Parathyroid adenoma (tissue), 2 donors: ENCODE measurements at regions not wholly inside any gene's neighbourhood (a gene's known extent, or its start where the extent isn't known, plus 50 kb on each side); places are given as distances from the start of the nearest gene placed in this dataset.
"Not testable (repeated sequence)": the region's sequence is repeated elsewhere in the genome, so short reads cannot be mapped to it uniquely, and the experiment has no call there.

ENCODE experiments used
- H2AFZ ChIP-seq: fragments of 300-600 bp; sonication (generic); one replicate; pipeline ENCODE4 v1.7.0; 2017; ENCODE audit warnings: antibody characterized with exemption, mild to moderate bottlenecking
- H3K27ac ChIP-seq: fragments of 300-600 bp; sonication (generic); one replicate; pipeline ENCODE4 v1.7.0; 2017
- H3K27me3 ChIP-seq: fragments of 300-600 bp; sonication (generic); one replicate; pipeline ENCODE4 v1.7.0; 2017; ENCODE audit warnings: low read length; ENCODE audit not compliant: control insufficient read depth, insufficient read depth
- H3K36me3 ChIP-seq: fragments of 300-600 bp; sonication (generic); one replicate; pipeline ENCODE4 v1.7.0; 2017; ENCODE audit warnings: low read length; ENCODE audit not compliant: control insufficient read depth, insufficient read depth
- H3K4me1 ChIP-seq: fragments of 300-600 bp; sonication (generic); one replicate; pipeline ENCODE4 v1.7.0; 2017; ENCODE audit warnings: control low read depth
- H3K4me2 ChIP-seq: fragments of 300-600 bp; sonication (generic); one replicate; pipeline ENCODE4 v1.7.0; 2017; ENCODE audit warnings: low read length
- H3K4me3 ChIP-seq: fragments of 300-600 bp; sonication (generic); one replicate; pipeline ENCODE4 v1.7.0; 2017; ENCODE audit warnings: low read depth, low read length
- H3K79me2 ChIP-seq: fragments of 300-600 bp; sonication (generic); one replicate; pipeline ENCODE4 v1.7.0; 2017; ENCODE audit warnings: control low read depth
- H3K9ac ChIP-seq: fragments of 300-600 bp; sonication (generic); one replicate; pipeline ENCODE4 v1.7.0; 2017; ENCODE audit warnings: mild to moderate bottlenecking
- H3K9me3 ChIP-seq: fragments of 300-600 bp; sonication (generic); one replicate; pipeline ENCODE4 v1.7.0; 2017; ENCODE audit warnings: low read length; ENCODE audit not compliant: control insufficient read depth
- CTCF ChIP-seq: fragments of 300-600 bp; sonication (generic); IDR thresholded peaks from one replicate; pipeline ENCODE4 v1.7.0; 2017; ENCODE audit warnings: antibody characterized with exemption, mild to moderate bottlenecking
- donor health status: primary hyperparathyroidism.

GRCh38 chr3:87742250-87742649 lies 316.6 kb downstream of the CGGBP1 start:
- Histone ChIP-seq H3K4me3 (no peak overlapping the region), H3K36me3 (no peaks in the 10 kb centered on the region), H3K9me3 (no peaks in the 10 kb centered on the region), H3K27ac (no peak overlapping the region), H3K27me3 (no peaks in the 10 kb centered on the region), H3K9ac (no peak overlapping the region), H3K4me1 (no peaks in the 10 kb centered on the region), H3K4me2 (no peak overlapping the region), H2AFZ (no peak overlapping the region), H3K79me2 (no peaks in the 10 kb centered on the region)
- TF ChIP-seq CTCF, result no peak

- not testable (repeated sequence) for H3K36me3 ChIP-seq, H2AFZ ChIP-seq, H3K4me1 ChIP-seq, H3K9ac ChIP-seq, H3K27ac ChIP-seq, H3K4me2 ChIP-seq, H3K27me3 ChIP-seq, H3K4me3 ChIP-seq, H3K9me3 ChIP-seq, H3K79me2 ChIP-seq
These were observed 317.9 kb downstream of the CGGBP1 start for GRCh38 chr3:87740894-87741293.

- H3K27ac ChIP-seq, H3K4me3 ChIP-seq, H3K9ac ChIP-seq, H3K36me3 ChIP-seq, H3K4me2 ChIP-seq, H3K9me3 ChIP-seq, H2AFZ ChIP-seq, H3K79me2 ChIP-seq, H3K27me3 ChIP-seq, H3K4me1 ChIP-seq: not testable (repeated sequence)
These were observed 321.0 kb downstream of the CGGBP1 start for GRCh38 chr3:87737817-87738216.

- no peak for TF ChIP-seq CTCF
- Histone ChIP-seq H3K27me3 (no peaks in the 10 kb centered on the region), H3K27ac (no peak overlapping the region)
These were observed 325.0 kb downstream of the CGGBP1 start for GRCh38 chr3:87733671-87734367.

GRCh38 chr3:87732294-87732693 lies 326.5 kb downstream of the CGGBP1 start:
- H3K27me3 ChIP-seq, result no peaks in the 10 kb centered on the region
- H3K79me2 ChIP-seq, result no peaks in the 10 kb centered on the region
- H3K4me1 ChIP-seq, result no peaks in the 10 kb centered on the region
- no peaks in the 10 kb centered on the region for H3K9me3 ChIP-seq
- no peak for TF ChIP-seq CTCF
- no peak overlapping the region for H3K4me3 ChIP-seq
- no peak overlapping the region for H3K9ac ChIP-seq
- no peak overlapping the region for H3K4me2 ChIP-seq
- H2AFZ ChIP-seq, result no peak overlapping the region
- H3K36me3 ChIP-seq, result no peaks in the 10 kb centered on the region
- no peak overlapping the region for H3K27ac ChIP-seq

More at GRCh38 chr3:87733671-87734367, 325.0 kb downstream of the CGGBP1 start:
- Histone ChIP-seq H2AFZ (no peak overlapping the region), H3K4me2 (no peak overlapping the region), H3K4me1 (no peaks in the 10 kb centered on the region), H3K36me3 (no peaks in the 10 kb centered on the region), H3K79me2 (no peaks in the 10 kb centered on the region), H3K4me3 (no peak overlapping the region), H3K9ac (no peak overlapping the region), H3K9me3 (no peaks in the 10 kb centered on the region)

GRCh38 chr3:87727783-87728182 lies 331.0 kb downstream of the CGGBP1 start:
- Histone ChIP-seq H3K9me3 (no peaks in the 10 kb centered on the region), H3K27me3 (no peaks in the 10 kb centered on the region), H3K9ac (no peak overlapping the region), H3K4me1 (no peaks in the 10 kb centered on the region), H3K79me2 (no peaks in the 10 kb centered on the region), H3K36me3 (no peaks in the 10 kb centered on the region), H3K27ac (no peak overlapping the region), H2AFZ (no peak overlapping the region), H3K4me3 (no peak overlapping the region), H3K4me2 (no peak overlapping the region)
- TF ChIP-seq CTCF, result no peak
